HG03060 (cell line): ENCODE measurements at regions not wholly inside any gene's neighbourhood (a gene's known extent, or its start where the extent isn't known, plus 50 kb on each side); places are given as distances from the start of the nearest gene placed in this dataset.

Experiments
- ATAC-seq: cut with Tn5 transposase; IDR thresholded peaks from one replicate; pipeline ENCODE4 v1.9.1; 2021; ENCODE audit warnings: low read depth, moderate number of reproducible peaks; ENCODE audit not compliant: unreplicated experiment

DNA sequence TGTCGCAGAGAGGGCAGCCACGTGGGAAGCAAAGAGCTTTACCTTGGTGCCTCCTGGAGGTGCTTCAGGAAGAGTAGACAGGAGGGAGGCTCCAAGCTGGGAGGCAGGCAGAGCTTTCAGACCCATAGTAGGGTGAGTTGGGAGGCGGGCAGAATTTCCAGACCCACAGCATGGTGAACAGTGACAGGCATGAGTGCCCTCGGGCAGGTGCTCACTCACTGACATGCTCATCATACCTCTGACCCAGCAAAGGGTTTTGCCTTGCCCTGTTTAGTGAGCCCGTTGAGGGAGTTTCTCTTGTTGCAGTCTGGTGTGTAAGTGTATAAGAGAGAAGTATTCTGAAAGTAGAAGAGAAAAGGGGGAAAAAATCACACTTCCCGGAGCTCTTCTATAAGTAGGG lies 86.4 kb upstream of the NTM start:
- no peak for ATAC-seq

DNA sequence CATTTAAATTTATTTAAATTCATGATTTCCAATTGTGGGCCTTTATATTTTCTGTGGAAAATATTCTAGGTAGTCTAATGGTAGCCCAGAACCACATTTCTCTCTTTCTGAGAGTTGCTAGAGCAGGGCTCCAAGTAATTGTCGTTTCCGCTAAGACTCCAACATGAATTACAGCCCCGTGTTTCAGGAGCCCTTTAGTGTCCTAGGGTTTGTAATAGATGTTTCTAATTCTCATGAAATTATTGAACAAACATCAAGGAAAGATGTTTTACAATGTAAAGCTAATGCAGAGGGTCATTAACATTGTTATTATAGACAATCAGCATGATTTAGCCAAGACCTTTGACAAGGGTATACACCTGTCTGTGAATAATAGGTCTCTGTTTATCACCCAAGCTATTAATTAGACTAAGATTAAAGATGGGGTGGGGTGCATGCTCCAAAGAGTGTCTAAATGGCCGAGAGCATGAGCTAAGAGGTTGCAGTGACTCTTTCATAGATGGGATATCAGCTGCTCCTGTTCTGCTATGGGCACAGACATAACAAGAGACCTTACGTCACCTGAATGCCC lies 81.8 kb upstream of the NTM start:
- ATAC-seq = no peak

DNA sequence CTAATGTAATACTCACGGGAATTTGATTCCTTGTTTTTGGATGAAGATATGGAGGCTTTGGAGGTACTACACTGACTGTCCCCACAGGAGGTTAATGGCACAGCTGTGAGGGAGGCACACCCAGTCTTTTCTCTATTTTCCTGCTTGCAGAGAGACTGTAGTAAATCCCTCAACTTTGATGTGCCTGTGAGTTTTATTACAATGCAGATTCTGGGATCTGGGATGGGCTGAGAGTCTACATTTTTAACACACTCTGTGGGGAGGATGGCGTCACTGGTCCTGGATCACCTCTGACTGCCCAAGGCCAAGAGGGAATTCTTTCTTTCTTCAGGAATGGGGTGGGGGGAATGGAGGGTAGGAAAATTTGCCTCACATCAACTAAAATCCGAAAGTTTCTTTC lies 80.2 kb upstream of the NTM start:
- no peak for ATAC-seq

- ATAC-seq = no peak
Observed at GRCh38 chr11:131295986-131296385, 74.4 kb upstream of the NTM start.

DNA sequence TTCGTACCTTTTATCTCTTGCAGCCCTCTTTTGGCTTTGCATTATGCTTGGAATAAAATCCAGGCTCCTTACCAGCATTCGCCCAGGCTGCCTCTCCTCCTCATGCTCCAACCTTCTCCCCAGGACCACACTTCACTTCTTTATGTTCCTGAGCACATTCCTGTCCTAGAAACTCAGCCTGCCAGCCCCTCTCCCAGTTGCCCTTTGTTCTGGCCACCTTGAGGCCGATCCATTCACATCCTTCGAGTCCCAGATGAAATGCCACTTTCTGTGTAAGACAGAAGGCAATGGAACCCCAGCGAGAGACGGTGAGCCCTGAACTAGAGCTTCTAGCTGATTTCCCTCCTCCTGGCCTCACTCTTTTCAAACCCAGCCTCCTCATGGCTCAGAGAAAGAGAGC lies 73.0 kb upstream of the NTM start:
- ATAC-seq = no peak

GRCh38 chr11:131299598-131300438 lies 70.6 kb upstream of the NTM start:
- ATAC-seq = no peak

- ATAC-seq = no peak
Observed at GRCh38 chr11:131300439-131300717, 70.0 kb upstream of the NTM start.

GRCh38 chr11:131301306-131301705 lies 69.1 kb upstream of the NTM start:
- no peak for ATAC-seq

GRCh38 chr11:131302836-131303235 lies 67.6 kb upstream of the NTM start:
- no peak for ATAC-seq

DNA sequence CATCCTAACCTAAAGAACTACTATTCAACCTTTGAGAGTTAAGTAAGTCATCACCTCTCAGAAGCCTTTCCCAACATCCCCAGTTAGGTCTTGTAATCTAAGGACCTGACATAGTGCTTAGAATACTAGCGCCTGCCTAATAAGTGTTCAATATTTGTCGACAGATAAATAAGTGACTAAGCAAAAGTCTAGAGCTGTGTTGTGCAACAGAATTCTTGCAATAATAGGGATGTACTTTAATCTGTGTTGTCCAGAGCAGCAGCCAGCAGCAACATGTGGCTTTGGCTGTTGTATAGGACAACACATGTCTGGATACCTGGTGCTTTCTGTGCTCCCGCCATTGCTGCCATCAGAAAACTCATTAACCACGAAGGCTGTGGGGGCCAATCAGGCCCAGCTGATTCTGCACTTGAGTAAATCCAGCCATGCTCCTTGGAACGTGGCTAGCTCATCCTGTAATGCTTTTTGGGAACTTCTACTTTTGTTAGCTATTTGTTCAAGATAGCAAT lies 66.8 kb upstream of the NTM start:
- no peak for ATAC-seq

DNA sequence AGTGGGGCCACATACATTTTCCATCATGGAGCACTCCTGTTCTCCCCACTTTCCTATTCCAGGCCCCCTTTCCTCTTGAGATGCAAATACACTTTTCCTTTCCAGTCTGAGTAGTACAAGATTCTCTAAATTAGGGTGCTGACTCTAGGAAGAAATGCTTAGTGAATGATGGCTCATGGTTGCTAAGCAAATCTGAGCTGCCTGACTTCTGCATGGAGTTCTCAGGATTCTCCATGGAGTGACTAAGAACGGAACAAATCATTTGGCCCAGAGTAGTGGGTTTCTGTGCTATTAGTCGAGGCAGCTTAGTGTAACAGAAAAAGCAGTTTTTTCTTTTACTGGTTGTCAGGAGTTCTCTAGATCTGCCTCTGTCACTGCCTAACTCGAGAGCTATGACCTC lies 65.4 kb upstream of the NTM start:
- ATAC-seq = no peak

GRCh38 chr11:131307506-131307905 lies 62.9 kb upstream of the NTM start:
- no peak for ATAC-seq

- ATAC-seq = no peak
Observed at GRCh38 chr11:131309776-131310175, 60.6 kb upstream of the NTM start.

- no peak for ATAC-seq
Observed at GRCh38 chr11:131311776-131312514, 58.5 kb upstream of the NTM start.
